Osteoblast (primary cell): ENCODE measurements at regions not wholly inside any gene's neighbourhood (a gene's known extent, or its start where the extent isn't known, plus 50 kb on each side); places are given as distances from the start of the nearest gene placed in this dataset.

ENCODE experiments used
- DNase-seq: peaks from one replicate; pipeline ENCODE4 v3.0.0; 2011; ENCODE audit warnings: low spot score, mixed read lengths; ENCODE audit not compliant: insufficient read length; ENCODE audit errors: missing footprints
- H2AFZ ChIP-seq: 2 replicates; pipeline ENCODE4 v1.6.0; 2011; ENCODE audit warnings: mild to moderate bottlenecking, low read length
- H3K27ac ChIP-seq: 2 replicates; pipeline ENCODE4 v1.5.1; 2011; ENCODE audit warnings: mild to moderate bottlenecking, low read depth, low read length, moderate library complexity
- H3K27me3 ChIP-seq: 2 replicates; pipeline ENCODE4 v1.6.0; 2012; ENCODE audit warnings: mild to moderate bottlenecking, control low read depth, inconsistent platforms, low read length, moderate library complexity; ENCODE audit not compliant: insufficient read depth
- H3K36me3 ChIP-seq: 2 replicates; pipeline ENCODE4 v1.5.1; 2011; ENCODE audit warnings: mild to moderate bottlenecking, low read length, control low read depth, moderate library complexity; ENCODE audit not compliant: insufficient read depth
- H3K4me1 ChIP-seq: 2 replicates; pipeline ENCODE4 v1.5.1; 2011; ENCODE audit warnings: mild to moderate bottlenecking, low read length, control low read depth, moderate library complexity; ENCODE audit not compliant: insufficient read depth
- H3K4me2 ChIP-seq: 2 replicates; pipeline ENCODE4 v1.6.0; 2011; ENCODE audit warnings: mild to moderate bottlenecking, low read length; ENCODE audit not compliant: insufficient read depth
- H3K4me3 ChIP-seq: fragments of 200-600 bp; sonication (generic); 3 replicates; pipeline ENCODE4 v1.5.1; 2012; ENCODE audit warnings: mild to moderate bottlenecking, low read length, inconsistent platforms; ENCODE audit not compliant: insufficient read depth
- H3K79me2 ChIP-seq: 2 replicates; pipeline ENCODE4 v1.6.0; 2012; ENCODE audit warnings: mild to moderate bottlenecking, low read length, control low read depth, inconsistent platforms; ENCODE audit not compliant: insufficient read depth
- H3K9me3 ChIP-seq: 2 replicates; pipeline ENCODE4 v1.5.1; 2011; ENCODE audit warnings: low read depth, low read length, control low read depth
- H4K20me1 ChIP-seq: 2 replicates; pipeline ENCODE4 v1.6.0; 2012; ENCODE audit warnings: mild to moderate bottlenecking, low read length, control low read depth; ENCODE audit not compliant: insufficient read depth
- CTCF ChIP-seq: IDR thresholded peaks from 2 replicates; pipeline ENCODE4 v1.5.1; 2011; ENCODE audit warnings: mild to moderate bottlenecking, low read depth, low read length, moderate library complexity; ENCODE audit errors: extremely low read depth

GRCh38 chr3:76869726-76870384 lies 170.0 kb upstream of the ROBO2 start:
- no peak overlapping the region for H2AFZ ChIP-seq
- H3K4me2 ChIP-seq: no peak overlapping the region
- peak; percentile 23 for DNase-seq

GRCh38 chr3:76871655-76872054 lies 168.2 kb upstream of the ROBO2 start:
- Histone ChIP-seq H3K36me3 (no peaks in the 10 kb centered on the region), H3K4me3 (no peak overlapping the region), H3K27ac (no peak overlapping the region), H3K4me2 (no peak overlapping the region), H3K4me1 (no peaks in the 10 kb centered on the region), H4K20me1 (no peaks in the 10 kb centered on the region), H3K79me2 (no peaks in the 10 kb centered on the region), H3K9me3 (peaks cover 3% of the 10 kb centered on the region), H3K27me3 (no peaks in the 10 kb centered on the region), H2AFZ (no peak overlapping the region)
- TF ChIP-seq CTCF: no peak
- no peak for DNase-seq

More at GRCh38 chr3:76869726-76870384, 170.0 kb upstream of the ROBO2 start:
- Histone ChIP-seq H3K9me3 (peaks cover 2% of the 10 kb centered on the region), H3K4me1 (no peaks in the 10 kb centered on the region), H4K20me1 (no peaks in the 10 kb centered on the region), H3K4me3 (no peak overlapping the region), H3K27ac (no peak overlapping the region), H3K79me2 (no peaks in the 10 kb centered on the region), H3K36me3 (no peaks in the 10 kb centered on the region), H3K27me3 (no peaks in the 10 kb centered on the region)
- TF ChIP-seq CTCF: no peak

- H3K27me3 ChIP-seq: no peaks in the 10 kb centered on the region
- no peaks in the 10 kb centered on the region for H3K36me3 ChIP-seq
- H3K4me3 ChIP-seq: no peak overlapping the region
- no peak for TF ChIP-seq CTCF
- no peaks in the 10 kb centered on the region for H4K20me1 ChIP-seq
- peak; percentile 1 for DNase-seq
- no peak overlapping the region for H2AFZ ChIP-seq
- H3K4me2 ChIP-seq: no peak overlapping the region
- H3K9me3 ChIP-seq: peaks cover 3% of the 10 kb centered on the region
- no peaks in the 10 kb centered on the region for H3K79me2 ChIP-seq
- H3K27ac ChIP-seq: no peak overlapping the region
- H3K4me1 ChIP-seq: no peaks in the 10 kb centered on the region
Measured at GRCh38 chr3:76872999-76873398, 166.9 kb upstream of the ROBO2 start.

- Histone ChIP-seq H3K36me3 (no peaks in the 10 kb centered on the region), H3K79me2 (no peaks in the 10 kb centered on the region), H3K9me3 (peaks cover 3% of the 10 kb centered on the region), H3K4me1 (no peaks in the 10 kb centered on the region), H3K4me2 (no peak overlapping the region), H4K20me1 (no peaks in the 10 kb centered on the region), H2AFZ (no peak overlapping the region), H3K4me3 (no peak overlapping the region), H3K27me3 (no peaks in the 10 kb centered on the region), H3K27ac (no peak overlapping the region)
- no peak for TF ChIP-seq CTCF
- DNase-seq: no peak
Measured at GRCh38 chr3:76873532-76874242, 166.2 kb upstream of the ROBO2 start.
